CD14-positive monocyte (primary cell): ENCODE measurements at regions not wholly inside any gene's neighbourhood (a gene's known extent, or its start where the extent isn't known, plus 50 kb on each side); places are given as distances from the start of the nearest gene placed in this dataset.

Source experiments
- DNase-seq, 3 donors: peaks; one replicate each; pipeline ENCODE4 v3.0.0-alpha.2; 2011 to 2022
- H2AFZ ChIP-seq: 2 replicates; pipeline ENCODE4 v1.6.0; 2012; ENCODE audit warnings: mild to moderate bottlenecking, low read depth, low read length, inconsistent platforms; ENCODE audit not compliant: insufficient read depth, poor library complexity, severe bottlenecking
- H3K27ac ChIP-seq, 2 donors: 1 replicate in 1 of 2; 2 replicates in 1 of 2; pipeline ENCODE4 v1.5.1; 2012 to 2013; ENCODE audit warnings: low read length in 2 of 2, control low read depth in 1 of 2, inconsistent platforms in 1 of 2, low read depth in 1 of 2, mild to moderate bottlenecking in 1 of 2
- H3K27me3 ChIP-seq, 2 donors: one replicate each; pipeline versions ENCODE4 v1.6.0 to v1.6.1; 2011 to 2013; ENCODE audit warnings: low read length in 2 of 2; ENCODE audit not compliant: control insufficient read depth in 2 of 2, insufficient read depth in 2 of 2
- H3K36me3 ChIP-seq, 2 donors: replicated peaks in 1 of 2; 1 replicate in 1 of 2; 2 replicates in 1 of 2; pipeline versions ENCODE4 v1.5.1 to v1.6.1; 2012 to 2013; ENCODE audit warnings: low read length in 2 of 2, control low read depth in 1 of 2, inconsistent platforms in 1 of 2, mild to moderate bottlenecking in 1 of 2; ENCODE audit not compliant: insufficient read depth in 2 of 2, control insufficient read depth in 1 of 2
- H3K4me1 ChIP-seq, 2 donors: 1 replicate in 1 of 2; 2 replicates in 1 of 2; pipeline versions ENCODE4 v1.5.1 to v1.6.1; 2012 to 2013; ENCODE audit warnings: low read length in 2 of 2, control low read depth in 1 of 2, inconsistent platforms in 1 of 2, mild to moderate bottlenecking in 1 of 2, moderate library complexity in 1 of 2; ENCODE audit not compliant: insufficient read depth in 2 of 2, control insufficient read depth in 1 of 2
- H3K4me2 ChIP-seq: replicated peaks from 2 replicates; pipeline ENCODE3; 2012; ENCODE audit warnings: low read length, moderate library complexity, mild to moderate bottlenecking; ENCODE audit not compliant: poor library complexity, severe bottlenecking; ENCODE audit errors: extremely low read depth
- H3K4me3 ChIP-seq, 3 experiments: fragments of 200-600 bp in 1 of 3; sonication (generic) in 1 of 3; replicated peaks in 1 of 3; 1 replicate in 2 of 3; 2 replicates in 1 of 3; pipeline ENCODE4 v1.5.1; 2011 to 2013; ENCODE audit warnings: low read length in 3 of 3, mild to moderate bottlenecking in 3 of 3, control low read depth in 2 of 3, low read depth in 2 of 3, inconsistent platforms in 1 of 3, moderate library complexity in 1 of 3
- H3K79me2 ChIP-seq: 2 replicates; pipeline ENCODE4 v1.6.0; 2012; ENCODE audit warnings: mild to moderate bottlenecking, control low read depth, inconsistent platforms, low read length, moderate library complexity; ENCODE audit not compliant: insufficient read depth
- H3K9ac ChIP-seq: 2 replicates; pipeline ENCODE4 v1.6.0; 2017; ENCODE audit warnings: low read length, mild to moderate bottlenecking; ENCODE audit not compliant: insufficient read depth, poor library complexity, severe bottlenecking
- H3K9me3 ChIP-seq, 2 donors: replicated peaks in 1 of 2; 1 replicate in 1 of 2; 2 replicates in 1 of 2; pipeline versions ENCODE4 v1.5.1 to v1.6.1; 2012 to 2013; ENCODE audit warnings: low read length in 2 of 2, control low read depth in 1 of 2; ENCODE audit not compliant: control insufficient read depth in 1 of 2, insufficient read depth in 1 of 2
- H4K20me1 ChIP-seq: 2 replicates; pipeline ENCODE4 v1.6.0; 2012; ENCODE audit warnings: mild to moderate bottlenecking, low read length, control low read depth, moderate library complexity; ENCODE audit not compliant: insufficient read depth
- H3K27ac Mint-ChIP-seq, 7 donors: one replicate each; pipeline ENCODE4 v1.8.0; 2020; ENCODE audit warnings: mild to moderate bottlenecking in 7 of 7, mixed read lengths in 7 of 7, moderate library complexity in 6 of 7, inconsistent platforms in 2 of 7
- H3K27me3 Mint-ChIP-seq, 3 donors: one replicate each; pipeline ENCODE4 v1.8.0; 2021 to 2022; ENCODE audit warnings: low read depth in 3 of 3, mild to moderate bottlenecking in 3 of 3, mixed read lengths in 3 of 3, moderate library complexity in 3 of 3, inconsistent platforms in 1 of 3
- H3K36me3 Mint-ChIP-seq, 2 donors: one replicate each; pipeline ENCODE4 v1.8.0; 2020; ENCODE audit warnings: mixed read lengths in 2 of 2, inconsistent platforms in 1 of 2, mild to moderate bottlenecking in 1 of 2
- H3K4me1 Mint-ChIP-seq: one replicate; pipeline ENCODE4 v1.8.0; 2020; ENCODE audit warnings: mild to moderate bottlenecking, mixed read lengths
- H3K4me3 Mint-ChIP-seq, 2 donors: one replicate each; pipeline ENCODE4 v1.8.0; 2020; ENCODE audit warnings: mild to moderate bottlenecking in 2 of 2, mixed read lengths in 2 of 2, moderate library complexity in 1 of 2
- H3K9me3 Mint-ChIP-seq, 7 donors: one replicate each; pipeline ENCODE4 v1.8.0; 2020 to 2022; ENCODE audit warnings: mixed read lengths in 7 of 7, mild to moderate bottlenecking in 6 of 7, moderate library complexity in 6 of 7, inconsistent platforms in 2 of 7
- CTCF ChIP-seq: fragments of 200-600 bp; IDR thresholded peaks from one replicate; pipeline ENCODE4 v1.8.0; 2022; ENCODE audit warnings: antibody characterized with exemption, mild to moderate bottlenecking
- WGBS: methylation state at CpG from one replicate; pipeline ENCODE4 v1.1.5; 2013; ENCODE audit warnings: missing lambda C conversion rate; ENCODE audit not compliant: insufficient coverage; 5-methylcytosine and 5-hydroxymethylcytosine counted together
- intact Hi-C, 2 donors: fragments of 100-400 bp; cut with micrococcal nuclease; formaldehyde crosslinking; loops; one replicate each; pipeline versions ENCODE4 v1.15.0 to v1.15.1; 2023

GRCh38 chr9:91474656-91475055 is 51.0 kb upstream of the NFIL3 start:
- Histone ChIP-seq H3K4me3 (no peak overlapping the region), H3K79me2 (no peaks in the 10 kb centered on the region), H3K4me1 (no peaks in the 10 kb centered on the region), H3K36me3 (no peaks in the 10 kb centered on the region), H3K9me3 (peaks cover 0 to 9% of the 10 kb centered on the region in 2 donors), H3K4me2 (no peak overlapping the region), H2AFZ (no peak overlapping the region), H3K27me3 (no peaks in the 10 kb centered on the region), H3K9ac (no peak overlapping the region), H3K27ac (no peak overlapping the region), H4K20me1 (no peaks in the 10 kb centered on the region)
- peaks cover 0 to 8% (median 6%) of the 10 kb centered on the region in 3 donors for H3K27me3 Mint-ChIP-seq
- H3K4me1 Mint-ChIP-seq, result no peaks in the 10 kb centered on the region
- H3K4me3 Mint-ChIP-seq, result no peak overlapping the region
- no peak for DNase-seq
- no peaks in the 10 kb centered on the region for H3K36me3 Mint-ChIP-seq
- no peak overlapping the region for H3K27ac Mint-ChIP-seq
- intact Hi-C loops, result no loop called here
- TF ChIP-seq CTCF, result no peak
- H3K9me3 Mint-ChIP-seq, result peaks cover 9 to 21% (median 15%) of the 10 kb centered on the region in 7 donors
- no CpG with 5 or more reads among the region's 1 CpG for WGBS
